Ishikawa (cell line): ENCODE measurements at regions not wholly inside any gene's neighbourhood (a gene's known extent, or its start where the extent isn't known, plus 50 kb on each side); places are given as distances from the start of the nearest gene placed in this dataset.

Experiments
- CREB1 ChIP-seq: IDR thresholded peaks from 2 replicates; pipeline ENCODE4 v1.6.1; 2012; ENCODE audit warnings: low read depth
- EP300 ChIP-seq: IDR thresholded peaks from 2 replicates; pipeline ENCODE4 v1.6.1; 2012; ENCODE audit warnings: borderline replicate concordance
- RAD21 ChIP-seq: IDR thresholded peaks from 2 replicates; pipeline ENCODE4 v1.6.1; 2012; ENCODE audit warnings: low read depth
- TCF12 ChIP-seq: IDR thresholded peaks from 2 replicates; pipeline ENCODE4 v1.6.1; 2012; ENCODE audit warnings: low read depth
- TF ChIP-seq, protein P1 (sequence below): IDR thresholded peaks from 2 replicates; pipeline ENCODE4 v1.6.1; 2012; ENCODE audit warnings: low read depth, mild to moderate bottlenecking

DNA sequence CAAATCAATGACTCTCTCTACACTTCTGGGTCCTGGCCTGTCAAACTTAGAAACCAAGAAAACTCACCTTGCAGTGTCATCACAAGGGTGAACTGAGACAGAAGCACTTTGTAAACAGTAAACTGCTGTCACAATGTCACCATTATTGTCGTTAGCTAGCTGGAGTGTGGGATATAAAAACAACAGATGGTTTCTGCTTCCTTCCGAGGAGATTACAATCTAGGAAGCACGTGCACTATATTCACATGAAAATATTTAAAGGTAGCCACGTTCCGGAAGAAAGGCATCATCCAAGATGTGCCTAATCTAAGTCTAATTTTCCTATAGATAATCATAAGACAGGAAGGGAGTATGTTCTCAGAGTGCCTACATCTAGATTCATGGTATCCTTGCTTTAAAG, 64.7 kb upstream of the ACSL1 start:
- TF ChIP-seq TCF12 (no peak), RAD21 (no peak), EP300 (no peak), CREB1 (no peak)
- TF ChIP-seq, protein P1, sequence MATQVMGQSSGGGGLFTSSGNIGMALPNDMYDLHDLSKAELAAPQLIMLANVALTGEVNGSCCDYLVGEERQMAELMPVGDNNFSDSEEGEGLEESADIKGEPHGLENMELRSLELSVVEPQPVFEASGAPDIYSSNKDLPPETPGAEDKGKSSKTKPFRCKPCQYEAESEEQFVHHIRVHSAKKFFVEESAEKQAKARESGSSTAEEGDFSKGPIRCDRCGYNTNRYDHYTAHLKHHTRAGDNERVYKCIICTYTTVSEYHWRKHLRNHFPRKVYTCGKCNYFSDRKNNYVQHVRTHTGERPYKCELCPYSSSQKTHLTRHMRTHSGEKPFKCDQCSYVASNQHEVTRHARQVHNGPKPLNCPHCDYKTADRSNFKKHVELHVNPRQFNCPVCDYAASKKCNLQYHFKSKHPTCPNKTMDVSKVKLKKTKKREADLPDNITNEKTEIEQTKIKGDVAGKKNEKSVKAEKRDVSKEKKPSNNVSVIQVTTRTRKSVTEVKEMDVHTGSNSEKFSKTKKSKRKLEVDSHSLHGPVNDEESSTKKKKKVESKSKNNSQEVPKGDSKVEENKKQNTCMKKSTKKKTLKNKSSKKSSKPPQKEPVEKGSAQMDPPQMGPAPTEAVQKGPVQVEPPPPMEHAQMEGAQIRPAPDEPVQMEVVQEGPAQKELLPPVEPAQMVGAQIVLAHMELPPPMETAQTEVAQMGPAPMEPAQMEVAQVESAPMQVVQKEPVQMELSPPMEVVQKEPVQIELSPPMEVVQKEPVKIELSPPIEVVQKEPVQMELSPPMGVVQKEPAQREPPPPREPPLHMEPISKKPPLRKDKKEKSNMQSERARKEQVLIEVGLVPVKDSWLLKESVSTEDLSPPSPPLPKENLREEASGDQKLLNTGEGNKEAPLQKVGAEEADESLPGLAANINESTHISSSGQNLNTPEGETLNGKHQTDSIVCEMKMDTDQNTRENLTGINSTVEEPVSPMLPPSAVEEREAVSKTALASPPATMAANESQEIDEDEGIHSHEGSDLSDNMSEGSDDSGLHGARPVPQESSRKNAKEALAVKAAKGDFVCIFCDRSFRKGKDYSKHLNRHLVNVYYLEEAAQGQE = no peak
